GM23338 (cell line): ENCODE measurements at regions not wholly inside any gene's neighbourhood (a gene's known extent, or its start where the extent isn't known, plus 50 kb on each side); places are given as distances from the start of the nearest gene placed in this dataset.

ENCODE experiments used
- ATAC-seq: fragments of 200-7000 bp; cut with Tn5 transposase; 3 replicates; pipeline ENCODE4 v1.9.1; 2020
- DNase-seq: peaks from one replicate; pipeline ENCODE4 v3.0.0-alpha.2; 2015; ENCODE audit warnings: low spot score
- H2AFZ ChIP-seq: fragments of 200-600 bp; sonication (generic); 2 replicates; pipeline ENCODE4 v1.8.0; 2016; ENCODE audit warnings: antibody characterized with exemption, mild to moderate bottlenecking, moderate library complexity
- H3F3A ChIP-seq: fragments of 200-600 bp; sonication (generic); replicated peaks from 2 replicates; pipeline ENCODE4 v1.8.0; 2017; ENCODE audit warnings: antibody characterized with exemption, mixed run types, low read depth
- H3K27ac ChIP-seq: fragments of 200-600 bp; sonication (generic); 2 replicates; pipeline ENCODE4 v1.6.1; 2016; ENCODE audit warnings: low read depth
- H3K27me3 ChIP-seq: fragments of 200-600 bp; sonication (generic); 2 replicates; pipeline ENCODE4 v1.8.0; 2016; ENCODE audit warnings: mild to moderate bottlenecking, mixed run types, moderate library complexity; ENCODE audit not compliant: insufficient read depth
- H3K36me3 ChIP-seq: fragments of 200-600 bp; sonication (generic); 2 replicates; pipeline ENCODE4 v1.8.0; 2016; ENCODE audit warnings: mild to moderate bottlenecking; ENCODE audit not compliant: insufficient read depth
- H3K4me1 ChIP-seq: fragments of 200-600 bp; sonication (generic); 2 replicates; pipeline ENCODE4 v1.8.0; 2016; ENCODE audit warnings: mild to moderate bottlenecking, moderate library complexity; ENCODE audit not compliant: insufficient read depth
- H3K4me2 ChIP-seq: fragments of 200-600 bp; sonication (generic); 2 replicates; pipeline ENCODE4 v1.7.1; 2017; ENCODE audit warnings: mixed run types
- H3K4me3 ChIP-seq: fragments of 200-600 bp; sonication (generic); 2 replicates; pipeline ENCODE4 v1.6.1; 2016; ENCODE audit warnings: mixed run types
- H3K79me2 ChIP-seq: fragments of 200-600 bp; sonication (generic); replicated peaks from 2 replicates; pipeline ENCODE4 v1.8.0; 2017; ENCODE audit warnings: mild to moderate bottlenecking; ENCODE audit not compliant: insufficient read depth
- H3K9me2 ChIP-seq: fragments of 200-600 bp; sonication (generic); 2 replicates; pipeline ENCODE4 v1.8.0; 2017; ENCODE audit not compliant: insufficient read depth
- H4K20me1 ChIP-seq: fragments of 200-600 bp; sonication (generic); replicated peaks from 2 replicates; pipeline ENCODE4 v1.8.0; 2017; ENCODE audit warnings: mild to moderate bottlenecking; ENCODE audit not compliant: insufficient read depth
- H3K27ac Mint-ChIP-seq: 2 replicates; pipeline ENCODE4 v1.8.0; 2020; ENCODE audit warnings: inconsistent platforms, mild to moderate bottlenecking, moderate library complexity, mixed read lengths
- H3K27me3 Mint-ChIP-seq: 3 replicates; pipeline ENCODE4 v1.8.0; 2022; ENCODE audit warnings: low read depth, mild to moderate bottlenecking, moderate library complexity, mixed read lengths, inconsistent platforms; ENCODE audit not compliant: insufficient read depth, poor library complexity
- H3K36me3 Mint-ChIP-seq: 3 replicates; pipeline ENCODE4 v1.8.0; 2021; ENCODE audit warnings: low read depth, mild to moderate bottlenecking, inconsistent platforms, moderate library complexity, mixed read lengths
- H3K4me1 Mint-ChIP-seq: 3 replicates; pipeline ENCODE4 v1.8.0; 2020; ENCODE audit warnings: mild to moderate bottlenecking, inconsistent platforms, mixed read lengths
- H3K4me3 Mint-ChIP-seq: 3 replicates; pipeline ENCODE4 v1.8.0; 2021; ENCODE audit warnings: moderate library complexity, mild to moderate bottlenecking, inconsistent platforms, mixed read lengths
- H3K9me3 Mint-ChIP-seq: 3 replicates; pipeline ENCODE4 v1.8.0; 2020; ENCODE audit warnings: moderate library complexity, mild to moderate bottlenecking, inconsistent platforms, mixed read lengths
- CREB1 ChIP-seq: fragments of 250-450 bp; sonication (Bioruptor Pico); IDR thresholded peaks from 2 replicates; pipeline ENCODE4 v1.5.0; 2020; ENCODE audit warnings: low read depth, mild to moderate bottlenecking, moderate library complexity
- CTCF ChIP-seq, 2 experiments: fragments of 200-600 bp in 1 of 2; sonication (generic) in 1 of 2; conservative IDR thresholded peaks; 2 replicates each; pipeline versions ENCODE4 v1.5.1 to v1.6.1; 2016 to 2017; ENCODE audit warnings: antibody characterized with exemption in 2 of 2, low read depth in 2 of 2, mild to moderate bottlenecking in 2 of 2, moderate library complexity in 1 of 2
- EZH2 ChIP-seq: fragments of 200-600 bp; sonication (generic); IDR thresholded peaks from one replicate; pipeline ENCODE4 v1.8.0; 2017; ENCODE audit warnings: antibody characterized with exemption, mild to moderate bottlenecking, low read depth; ENCODE audit not compliant: unreplicated experiment
- EZH2phosphoT487 ChIP-seq: fragments of 200-600 bp; sonication (generic); IDR thresholded peaks from one replicate; pipeline ENCODE4 v1.8.1; 2018; ENCODE audit warnings: antibody characterized with exemption; ENCODE audit not compliant: unreplicated experiment
- JUNB ChIP-seq: IDR thresholded peaks from one replicate; pipeline ENCODE4 v1.6.1; 2016; ENCODE audit warnings: antibody characterized with exemption; ENCODE audit not compliant: unreplicated experiment
- NANOG ChIP-seq: IDR thresholded peaks from 2 replicates; pipeline ENCODE4 v1.6.1; 2016; ENCODE audit warnings: antibody characterized with exemption, borderline replicate concordance
- POLR2AphosphoS5 ChIP-seq: IDR thresholded peaks from 2 replicates; pipeline ENCODE4 v1.6.1; 2016; ENCODE audit warnings: antibody characterized with exemption, low read depth
- STAT1 ChIP-seq: IDR thresholded peaks from one replicate; pipeline ENCODE4 v1.6.1; 2016; ENCODE audit warnings: antibody characterized with exemption; ENCODE audit not compliant: unreplicated experiment
- ZNF114 ChIP-seq: fragments of 250-450 bp; sonication (Bioruptor Pico); IDR thresholded peaks from 2 replicates; pipeline ENCODE4 v1.5.0; 2020; ENCODE audit warnings: mild to moderate bottlenecking, moderate library complexity
- ZNF331 ChIP-seq: fragments of 250-450 bp; sonication (Bioruptor Pico); IDR thresholded peaks from 2 replicates; pipeline ENCODE4 v1.5.0; 2020; ENCODE audit warnings: low read depth, mild to moderate bottlenecking, moderate library complexity
- ZNF462 ChIP-seq: fragments of 250-450 bp; sonication (Bioruptor Pico); IDR thresholded peaks from 2 replicates; pipeline ENCODE4 v1.5.0; 2020; ENCODE audit warnings: mild to moderate bottlenecking, moderate library complexity

- no peak overlapping the region for H3K4me2 ChIP-seq
- no peaks in the 10 kb centered on the region for H3K9me2 ChIP-seq
- H3K27ac ChIP-seq, result no peak overlapping the region
Measured at GRCh38 chr16:51008607-51009006, 142.5 kb downstream of the SALL1 start.

More at GRCh38 chr16:51008607-51009006, 142.5 kb downstream of the SALL1 start:
- H3K27ac Mint-ChIP-seq, result no peak overlapping the region
- H3K9me3 Mint-ChIP-seq, result no peaks in the 10 kb centered on the region
- DNase-seq (no peak), ATAC-seq (no peak)
- Histone ChIP-seq H3K79me2 (no peaks in the 10 kb centered on the region), H3F3A (no peaks in the 10 kb centered on the region), H3K36me3 (no peaks in the 10 kb centered on the region), H4K20me1 (no peaks in the 10 kb centered on the region), H3K4me1 (no peaks in the 10 kb centered on the region), H2AFZ (no peak overlapping the region), H3K4me3 (no peak overlapping the region), H3K27me3 (no peaks in the 10 kb centered on the region)
- H3K27me3 Mint-ChIP-seq, result peaks cover 1% of the 10 kb centered on the region
- TF ChIP-seq EZH2phosphoT487, result no peak
- no peak for TF ChIP-seq CTCF (conservative IDR thresholded peaks at IDR 0.05; ENCODE audit: low read depth in 2 of 2)
- TF ChIP-seq NANOG, result no peak
- no peak for TF ChIP-seq POLR2AphosphoS5
- no peak for TF ChIP-seq ZNF462 (CRISPR knock-in tag)
- no peak for TF ChIP-seq EZH2
- TF ChIP-seq STAT1, result no peak
- TF ChIP-seq CREB1 (CRISPR knock-in tag), result no peak
- no peak for TF ChIP-seq JUNB
- no peak for TF ChIP-seq ZNF331 (CRISPR knock-in tag)
- TF ChIP-seq ZNF114, result no peak
- H3K36me3 Mint-ChIP-seq, result no peaks in the 10 kb centered on the region; the same call in 2 of the 3 replicates
- peaks cover 4% of the 10 kb centered on the region for H3K4me1 Mint-ChIP-seq
- H3K4me3 Mint-ChIP-seq, result no peak overlapping the region
